CD4-positive, alpha-beta T cell treated with Interleukin-4 for 4 hours (primary cell): ENCODE measurements at regions not wholly inside any gene's neighbourhood (a gene's known extent, or its start where the extent isn't known, plus 50 kb on each side); places are given as distances from the start of the nearest gene placed in this dataset.
A peak's percentile ranks its signal among the peaks of the same experiment; 100 is the strongest.

Experiments used
- DNase-seq: peaks from one replicate; pipeline ENCODE4 v3.0.0-alpha.2; 2020

DNA sequence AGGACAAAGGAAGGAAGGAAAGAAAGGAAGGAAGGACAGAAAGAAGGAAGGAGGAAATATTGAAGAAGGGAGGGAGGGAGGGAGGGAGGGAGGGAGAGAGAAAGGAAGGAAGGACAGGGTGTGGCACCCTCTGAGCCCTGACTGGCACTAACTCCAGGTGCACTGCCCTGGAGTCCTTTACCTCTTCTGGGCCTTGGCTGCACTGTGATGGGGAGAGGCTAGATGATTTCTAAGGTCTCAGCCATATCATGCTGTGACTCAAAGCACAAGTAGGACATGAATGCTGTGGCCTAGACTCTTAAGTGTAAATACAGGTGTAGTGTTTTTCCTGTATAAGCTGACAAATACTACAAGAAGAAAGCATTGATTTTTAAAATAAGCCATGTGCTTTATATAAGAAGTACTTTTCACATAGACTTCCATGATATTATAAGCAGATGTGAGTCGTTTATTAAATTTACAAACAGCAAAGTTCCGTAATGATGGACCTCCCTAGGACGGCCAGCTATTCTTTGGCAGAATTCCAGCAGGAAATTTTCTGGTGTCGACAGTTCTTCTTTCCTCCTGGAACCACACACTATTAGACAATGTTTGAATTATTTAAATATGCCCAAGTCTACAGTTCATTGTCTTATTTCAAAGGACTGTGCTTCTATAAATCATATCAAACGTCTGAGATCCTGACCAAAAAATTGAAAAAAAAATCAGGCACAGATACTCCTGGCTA, 213.8 kb upstream of the C2CD4B start:
- no peak for DNase-seq

DNA sequence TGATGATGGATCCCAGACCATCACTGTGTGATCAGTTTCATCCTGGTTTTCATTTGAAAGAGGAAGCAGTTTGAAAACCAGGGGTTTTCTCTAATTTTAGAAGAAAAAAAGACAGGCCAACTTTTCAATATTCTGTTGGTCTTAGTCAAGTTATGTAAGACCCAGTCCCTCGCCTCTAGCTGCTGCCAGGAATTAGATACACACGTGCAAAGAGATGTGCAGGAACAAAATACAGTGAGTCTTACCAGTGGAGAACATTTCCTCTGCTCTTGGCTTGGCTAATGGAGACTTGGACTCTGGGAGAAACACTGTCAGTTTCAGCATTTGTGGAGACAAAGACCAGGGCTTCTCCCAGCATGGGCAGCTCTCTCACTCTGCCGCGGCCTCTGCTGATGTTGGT, 214.9 kb upstream of the C2CD4B start:
- no peak for DNase-seq

GRCh38 chr15:62382046-62382445, 217.0 kb upstream of the C2CD4B start:
- DNase-seq, result no peak

GRCh38 chr15:62389885-62390790, 225.1 kb upstream of the C2CD4B start, which contains the start of gene TLN2:
Gene TLN2 (plus strand): TSS chr15:62390550.
- DNase-seq, result peak; percentile 30

DNA sequence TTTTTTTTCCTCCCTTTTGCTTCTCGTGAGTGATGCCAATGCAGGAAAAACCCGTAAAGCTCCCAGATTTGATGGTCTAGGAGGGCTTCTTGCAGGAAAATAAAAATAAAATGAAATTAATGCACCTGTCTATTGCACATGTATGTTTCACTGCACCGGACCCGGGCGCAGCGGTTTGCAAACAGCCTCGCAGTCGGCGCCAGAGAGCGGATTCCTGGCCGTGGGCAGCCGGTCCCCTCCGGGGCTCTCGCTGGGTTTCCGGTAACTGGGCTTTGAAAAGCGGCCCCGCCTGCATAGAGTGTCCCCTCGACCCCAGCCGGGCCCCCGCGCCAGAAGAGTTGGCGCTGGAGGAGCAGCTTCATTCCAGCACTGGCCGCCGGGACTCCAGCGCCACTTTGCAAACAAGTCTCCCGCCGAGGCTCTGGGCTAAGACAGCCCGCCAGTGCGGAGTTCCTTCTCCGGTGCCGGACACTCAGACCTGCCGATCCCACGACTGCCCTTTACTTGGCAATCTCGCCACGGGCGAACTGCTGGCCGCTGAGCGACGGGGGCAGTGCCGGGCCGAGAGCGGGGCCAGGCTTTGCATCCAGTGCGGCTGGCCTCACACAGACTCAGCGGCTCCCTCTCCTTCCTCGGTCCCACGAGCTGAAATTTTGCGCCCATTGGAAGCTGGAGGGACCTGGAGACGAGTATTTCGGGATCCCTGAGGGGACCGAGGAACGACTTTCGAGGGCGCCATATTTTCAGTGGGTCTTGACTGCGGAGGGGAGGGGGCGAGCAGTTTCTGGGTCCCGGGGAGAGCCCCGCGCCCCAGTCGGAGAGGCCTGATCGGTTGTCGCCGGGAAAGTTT, 225.9 kb upstream of the C2CD4B start:
- no peak for DNase-seq

- no peak for DNase-seq
Measured at GRCh38 chr15:62391641-62392262, 226.7 kb upstream of the C2CD4B start.

- DNase-seq, result no peak
Measured at GRCh38 chr15:62392376-62392775, 227.3 kb upstream of the C2CD4B start.

DNA sequence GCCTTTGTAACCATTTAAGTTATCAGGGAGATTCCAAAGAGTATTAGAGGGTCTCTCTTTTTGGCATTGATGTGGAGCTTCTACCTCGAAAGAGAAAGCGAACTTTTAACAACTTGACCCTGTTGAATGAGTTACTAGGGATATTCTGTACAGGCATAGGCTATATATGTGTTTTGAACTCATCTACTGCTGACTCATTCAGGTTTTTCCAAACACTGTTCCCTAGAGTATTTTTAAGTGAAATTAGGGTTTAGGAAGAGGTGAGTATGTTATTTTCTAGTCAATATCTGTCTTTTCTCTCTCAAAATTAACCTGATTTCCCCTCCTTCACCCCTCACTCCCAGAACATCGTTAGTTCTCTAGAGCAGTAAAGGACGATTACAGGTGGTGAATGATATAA, 228.1 kb upstream of the C2CD4B start:
- DNase-seq, result no peak

- no peak for DNase-seq
Measured at GRCh38 chr15:62394079-62394478, 229.0 kb upstream of the C2CD4B start.

- no peak for DNase-seq
Measured at GRCh38 chr15:62400778-62401177, 235.7 kb upstream of the C2CD4B start.

DNA sequence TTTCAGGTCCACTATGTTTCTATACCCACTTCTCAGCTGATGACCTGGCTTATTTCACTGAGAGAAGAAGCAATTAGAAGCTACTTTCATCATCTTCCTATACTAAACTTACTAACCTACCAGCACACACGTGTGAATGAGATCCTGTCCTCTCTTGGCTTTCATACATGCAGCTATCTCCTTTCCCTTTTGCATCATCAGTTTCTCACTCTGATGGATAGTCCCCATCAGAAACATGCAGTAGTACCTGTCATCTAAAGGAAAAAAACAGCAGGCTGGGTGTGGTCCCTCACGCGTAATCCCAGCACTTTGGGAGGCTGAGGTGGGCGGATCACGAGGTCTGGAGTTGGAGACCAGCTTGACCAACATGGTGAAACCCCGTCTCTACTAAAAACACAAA, 237.6 kb upstream of the C2CD4B start:
- no peak for DNase-seq

- no peak for DNase-seq
Measured at GRCh38 chr15:62403164-62403809, 238.2 kb upstream of the C2CD4B start.

GRCh38 chr15:62404194-62404985, 239.3 kb upstream of the C2CD4B start:
- DNase-seq, result no peak

GRCh38 chr15:62406305-62406891, 241.3 kb upstream of the C2CD4B start:
- no peak for DNase-seq

DNA sequence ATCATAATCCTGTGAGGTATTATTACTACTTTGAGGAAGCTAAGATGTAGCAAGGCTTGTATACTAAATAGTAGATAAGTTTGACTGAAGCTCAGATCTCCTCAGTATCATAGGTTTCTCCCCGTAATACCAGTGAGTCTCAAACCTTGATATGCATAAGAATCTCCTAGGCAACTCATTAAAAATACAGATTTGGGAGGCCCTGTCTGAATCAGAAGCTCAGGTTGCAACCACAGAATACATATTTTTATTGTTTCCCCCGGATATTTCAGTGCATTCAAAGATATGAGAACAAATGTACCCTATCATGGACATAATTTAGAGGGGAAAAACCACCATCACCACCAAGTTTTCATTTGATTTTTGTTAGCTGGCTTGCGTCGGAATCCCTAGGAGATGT, 242.1 kb upstream of the C2CD4B start:
- no peak for DNase-seq

DNA sequence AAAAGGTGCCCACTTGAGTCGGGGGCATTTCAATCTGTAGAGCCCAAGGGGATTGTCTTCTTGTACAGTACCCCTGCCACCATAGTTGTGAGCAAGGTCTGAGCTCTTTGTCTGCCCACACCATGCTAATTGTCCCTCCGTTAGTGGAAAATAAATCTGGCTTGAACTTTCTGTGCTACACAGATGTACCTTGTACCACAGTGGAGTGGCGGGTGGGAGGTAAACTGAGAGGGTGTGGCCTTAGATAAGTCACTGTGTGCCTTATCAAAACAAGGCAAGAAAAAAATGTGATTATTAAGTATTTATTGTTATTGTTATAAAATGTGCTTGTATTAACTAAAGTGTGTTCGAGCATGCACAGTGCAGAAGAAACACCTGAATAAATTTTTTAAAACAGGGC, 242.9 kb upstream of the C2CD4B start:
- DNase-seq, result no peak

- DNase-seq, result no peak
Measured at GRCh38 chr15:62409466-62409865, 244.4 kb upstream of the C2CD4B start.

- no peak for DNase-seq
Measured at GRCh38 chr15:62412686-62413085, 247.6 kb upstream of the C2CD4B start.

DNA sequence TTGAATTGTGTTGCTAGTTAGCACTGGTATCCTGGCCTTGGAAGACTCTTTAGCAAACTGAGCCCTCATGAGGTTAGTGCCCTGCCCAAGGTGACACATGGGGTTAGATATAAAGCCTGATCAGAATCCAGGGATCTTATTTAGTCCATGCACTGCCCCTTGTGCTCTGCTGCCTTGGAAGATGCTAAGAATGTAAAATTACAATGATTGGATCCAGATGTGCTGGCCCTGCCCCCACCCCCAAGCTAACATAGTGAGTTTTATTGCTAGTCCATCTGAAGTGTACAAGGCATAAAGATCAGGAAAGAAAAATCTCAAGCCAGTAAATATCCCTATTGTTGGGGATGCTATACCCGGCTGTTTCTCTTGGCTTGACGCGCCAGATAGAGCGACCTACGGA, 248.1 kb upstream of the C2CD4B start:
- DNase-seq, result no peak

GRCh38 chr15:62413786-62414185, 248.7 kb upstream of the C2CD4B start:
- DNase-seq, result no peak

- no peak for DNase-seq
Measured at GRCh38 chr15:62415498-62415897, 250.4 kb upstream of the C2CD4B start.
